ENCODE measurements at regions not wholly inside any gene's neighbourhood (a gene's known extent, or its start where the extent isn't known, plus 50 kb on each side); places are given as distances from the start of the nearest gene placed in this dataset.

DNA sequence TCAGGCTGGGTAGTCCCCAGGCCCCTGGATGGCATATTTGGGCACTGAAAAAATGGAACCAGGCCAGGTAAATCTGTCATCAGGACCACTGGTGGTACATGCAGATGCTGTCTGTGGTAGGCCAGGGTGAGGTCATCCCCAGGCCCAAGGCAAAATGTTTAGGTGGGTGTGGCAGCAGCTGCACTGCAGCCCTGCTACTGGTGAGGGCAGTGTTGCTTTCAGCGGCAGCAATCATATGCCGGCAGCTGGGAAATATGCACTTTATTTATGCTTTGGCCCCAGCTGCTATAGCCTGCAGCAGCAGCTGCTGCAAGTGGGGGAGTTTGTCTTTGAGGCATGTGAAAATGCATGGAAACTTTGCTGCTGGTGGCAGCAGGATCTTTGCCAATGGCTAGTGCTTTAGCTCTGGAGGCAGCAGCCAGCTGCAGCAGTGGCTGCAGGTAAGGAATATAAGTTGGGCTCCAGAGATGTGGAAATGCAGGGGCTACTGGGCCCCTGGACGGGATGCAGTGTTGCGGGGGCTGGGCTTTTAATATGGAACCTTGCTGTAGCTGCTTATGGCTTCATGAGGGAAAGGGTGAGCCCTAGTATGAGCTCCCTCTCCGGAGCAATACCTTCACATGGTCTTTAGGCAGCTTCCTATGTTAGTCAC lies 365.7 kb upstream of the CADM1 start:
- no peak overlapping the region for H3K4me3 ChIP-seq (ENCODE audit: low read length)
- TF ChIP-seq ZNF274 (IDR thresholded peaks at IDR 0.05; ENCODE audit: low read depth, low read length): no peak

DNA sequence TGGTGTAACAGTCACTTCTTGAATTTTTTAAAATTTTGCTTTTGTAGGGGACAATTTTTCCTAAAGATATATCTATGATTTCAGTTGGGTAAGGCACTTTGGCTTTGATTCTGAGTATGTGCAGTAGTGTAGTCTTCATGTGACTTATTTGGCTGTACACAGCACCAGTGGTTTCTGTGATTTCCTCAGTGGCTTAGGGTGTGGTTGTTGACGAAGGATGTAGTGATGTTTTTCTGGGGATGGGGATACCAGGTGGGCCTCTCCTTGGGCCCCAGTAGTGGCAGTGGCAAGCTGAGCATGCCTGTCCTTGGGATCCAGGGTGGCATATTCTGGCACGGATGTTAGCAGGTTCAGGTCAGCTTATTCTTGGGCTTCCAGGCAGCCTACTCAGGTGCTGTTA lies 364.9 kb upstream of the CADM1 start:
- H3K4me3 ChIP-seq (ENCODE audit: low read length): no peak overlapping the region
- TF ChIP-seq ZNF274 (IDR thresholded peaks at IDR 0.05; ENCODE audit: low read depth, low read length): no peak

DNA sequence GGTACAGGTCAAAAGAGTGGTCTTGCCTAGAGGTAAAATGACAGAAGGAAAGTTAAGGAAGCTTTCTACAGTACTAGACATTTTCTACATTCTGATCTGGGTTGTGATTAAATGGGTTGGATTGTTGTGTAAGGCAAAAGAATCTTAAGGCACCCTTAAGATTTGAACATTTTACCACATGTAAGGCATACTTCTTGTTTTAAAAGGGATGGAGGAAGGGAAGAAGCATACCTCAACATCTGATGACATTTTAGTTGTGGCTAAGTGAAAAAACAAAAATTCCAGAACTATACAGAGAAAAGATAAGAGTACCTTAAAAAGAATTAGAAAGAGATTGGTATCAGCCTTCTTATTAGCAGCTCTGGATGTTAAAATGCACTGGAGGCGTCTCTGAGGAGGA lies 356.0 kb upstream of the CADM1 start:
- TF ChIP-seq ZNF274 (IDR thresholded peaks at IDR 0.05; ENCODE audit: low read depth, low read length): no peak
- no peak overlapping the region for H3K4me3 ChIP-seq (ENCODE audit: low read length)

DNA sequence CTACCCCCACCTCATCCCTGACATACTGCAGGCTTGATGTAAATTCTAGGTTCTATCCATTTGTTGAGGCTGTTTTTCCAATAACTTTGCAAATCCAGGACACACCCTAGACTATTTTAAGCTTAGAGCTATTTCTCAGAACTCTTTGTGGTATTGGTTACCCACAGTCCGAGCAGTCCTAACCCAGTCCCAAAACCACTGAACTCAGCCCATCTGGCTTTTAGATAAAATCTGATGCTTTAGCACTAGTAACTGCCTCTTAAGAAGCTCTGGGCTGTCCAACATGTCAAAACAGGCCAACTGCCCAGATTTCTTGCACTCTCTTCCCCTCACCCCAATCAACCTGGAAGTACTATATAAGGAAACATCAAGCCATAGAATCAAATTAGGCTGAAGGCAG lies 344.4 kb upstream of the CADM1 start:
- no peak for TF ChIP-seq ZNF274 (IDR thresholded peaks at IDR 0.05; ENCODE audit: low read depth, low read length)
- H3K4me3 ChIP-seq (ENCODE audit: low read length): no peak overlapping the region

DNA sequence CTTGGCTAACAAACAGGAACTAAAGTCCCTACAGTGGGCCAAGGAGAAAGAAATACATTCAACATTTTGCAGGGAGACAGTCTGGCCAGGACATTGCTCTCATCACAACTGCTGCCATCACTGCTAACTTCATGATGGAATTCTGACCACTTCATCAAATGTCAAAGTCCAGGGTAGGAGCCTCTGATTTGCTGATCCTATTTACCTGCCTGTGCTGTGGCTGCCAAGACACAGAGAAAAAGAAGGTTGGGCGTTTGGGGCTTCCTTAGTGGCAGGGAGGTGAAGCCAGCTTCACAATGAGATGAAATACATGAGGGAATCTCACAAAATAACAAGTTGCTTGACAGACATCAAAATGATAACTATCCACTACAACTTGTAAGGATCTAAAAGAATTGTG lies 343.9 kb upstream of the CADM1 start:
- no peak overlapping the region for H3K4me3 ChIP-seq (ENCODE audit: low read length)
- TF ChIP-seq ZNF274 (IDR thresholded peaks at IDR 0.05; ENCODE audit: low read depth, low read length): no peak

DNA sequence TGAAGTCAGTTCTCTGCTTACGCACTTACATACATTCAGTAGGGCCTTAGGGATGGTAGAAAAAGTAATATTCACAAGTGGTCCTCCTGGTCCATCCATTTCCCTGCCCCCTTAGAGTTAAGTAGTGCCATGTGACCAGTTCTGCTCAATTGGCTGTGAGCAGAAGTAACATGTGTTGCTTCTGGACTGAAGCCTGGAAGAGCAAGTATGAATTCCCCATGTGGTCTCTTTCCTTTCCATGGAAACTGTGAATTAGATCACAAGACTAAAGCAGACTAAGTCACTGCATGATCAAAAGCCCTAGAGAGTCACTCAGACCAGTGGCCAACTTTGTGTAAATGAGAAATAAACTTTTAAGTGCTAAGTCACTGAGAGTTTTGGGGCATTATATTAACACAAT lies 341.7 kb upstream of the CADM1 start:
- no peak overlapping the region for H3K4me3 ChIP-seq (ENCODE audit: low read length)
- TF ChIP-seq ZNF274 (IDR thresholded peaks at IDR 0.05; ENCODE audit: low read depth, low read length): no peak

DNA sequence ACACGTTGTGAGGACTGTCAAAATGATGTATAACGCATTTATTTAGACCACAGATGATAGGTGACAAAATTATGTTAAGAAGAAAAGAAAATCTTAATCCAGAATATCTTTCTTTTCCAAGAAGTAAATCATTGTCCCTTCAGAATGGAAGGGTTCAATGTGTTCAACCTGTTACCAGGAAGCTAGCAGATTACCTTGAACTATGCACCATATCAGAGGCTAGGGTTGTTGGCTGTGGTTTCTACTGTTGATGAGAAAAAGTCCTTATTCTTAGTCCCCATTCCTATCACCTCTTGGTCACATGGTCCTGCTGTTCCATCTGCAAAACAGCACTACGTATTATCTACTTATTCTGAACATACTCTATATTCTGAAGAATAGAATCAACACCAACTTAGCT lies 339.5 kb upstream of the CADM1 start:
- no peak overlapping the region for H3K4me3 ChIP-seq (ENCODE audit: low read length)
- TF ChIP-seq ZNF274 (IDR thresholded peaks at IDR 0.05; ENCODE audit: low read depth, low read length): no peak

DNA sequence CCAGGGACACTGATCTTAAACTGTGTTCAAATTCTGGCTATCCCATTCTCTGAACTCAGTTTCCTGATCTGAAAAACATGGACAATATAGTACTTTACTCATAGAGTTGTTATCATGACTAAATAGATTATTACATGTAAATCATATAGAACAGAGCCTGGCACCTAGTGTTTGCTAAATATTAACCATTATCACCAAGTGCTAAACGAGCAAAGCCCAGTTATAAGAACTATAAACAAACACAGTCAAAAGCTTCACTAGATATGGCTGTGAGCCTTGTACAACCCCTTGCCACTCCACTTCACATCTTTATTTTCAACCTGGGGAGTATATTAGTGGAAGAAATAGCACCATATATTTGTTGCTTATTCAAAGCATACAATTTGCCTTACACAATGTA lies 338.9 kb upstream of the CADM1 start:
- TF ChIP-seq ZNF274 (IDR thresholded peaks at IDR 0.05; ENCODE audit: low read depth, low read length): no peak
- no peak overlapping the region for H3K4me3 ChIP-seq (ENCODE audit: low read length)

DNA sequence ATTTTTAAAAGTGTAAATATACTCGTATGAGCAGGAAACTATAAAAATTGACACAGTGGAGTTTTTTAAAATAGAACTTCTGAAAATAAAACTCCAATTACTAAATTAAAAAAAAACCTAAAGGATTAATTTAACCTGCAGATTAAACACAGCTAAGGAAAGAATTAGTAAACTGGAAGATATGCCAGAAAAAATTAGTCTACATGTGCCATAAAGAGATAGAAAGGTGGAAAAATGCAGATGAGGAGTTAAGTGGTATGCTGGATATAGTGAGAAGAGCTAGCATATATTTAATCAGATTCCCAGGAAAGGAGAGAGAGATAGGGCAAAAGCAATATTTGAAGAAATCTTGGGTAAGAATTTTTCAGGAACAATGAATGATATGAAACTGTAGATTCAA lies 315.8 kb upstream of the CADM1 start:
- TF ChIP-seq ZNF274 (IDR thresholded peaks at IDR 0.05; ENCODE audit: low read depth, low read length): no peak
- H3K4me3 ChIP-seq (ENCODE audit: low read length): no peak overlapping the region

DNA sequence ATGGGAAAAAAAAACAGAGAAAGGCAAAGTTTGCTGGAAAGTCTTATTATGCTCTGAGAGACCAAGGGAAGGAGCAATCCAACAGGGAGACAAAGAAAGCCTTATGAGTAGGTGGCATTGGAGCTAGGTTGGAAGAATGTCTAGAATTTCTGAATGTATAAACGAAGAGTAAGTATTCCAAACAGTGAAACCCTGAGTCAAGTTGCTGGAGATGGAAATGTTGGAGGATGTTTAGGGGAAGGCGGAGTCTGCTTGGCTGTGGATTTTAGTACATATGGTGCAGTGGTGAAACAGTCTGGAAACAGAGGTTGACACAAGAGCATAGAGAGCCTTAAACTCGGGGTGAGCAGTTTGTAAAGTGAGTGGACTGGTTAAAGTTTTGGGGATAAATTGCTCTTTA lies 314.8 kb upstream of the CADM1 start:
- no peak overlapping the region for H3K4me3 ChIP-seq (ENCODE audit: low read length)
- no peak for TF ChIP-seq ZNF274 (IDR thresholded peaks at IDR 0.05; ENCODE audit: low read depth, low read length)

DNA sequence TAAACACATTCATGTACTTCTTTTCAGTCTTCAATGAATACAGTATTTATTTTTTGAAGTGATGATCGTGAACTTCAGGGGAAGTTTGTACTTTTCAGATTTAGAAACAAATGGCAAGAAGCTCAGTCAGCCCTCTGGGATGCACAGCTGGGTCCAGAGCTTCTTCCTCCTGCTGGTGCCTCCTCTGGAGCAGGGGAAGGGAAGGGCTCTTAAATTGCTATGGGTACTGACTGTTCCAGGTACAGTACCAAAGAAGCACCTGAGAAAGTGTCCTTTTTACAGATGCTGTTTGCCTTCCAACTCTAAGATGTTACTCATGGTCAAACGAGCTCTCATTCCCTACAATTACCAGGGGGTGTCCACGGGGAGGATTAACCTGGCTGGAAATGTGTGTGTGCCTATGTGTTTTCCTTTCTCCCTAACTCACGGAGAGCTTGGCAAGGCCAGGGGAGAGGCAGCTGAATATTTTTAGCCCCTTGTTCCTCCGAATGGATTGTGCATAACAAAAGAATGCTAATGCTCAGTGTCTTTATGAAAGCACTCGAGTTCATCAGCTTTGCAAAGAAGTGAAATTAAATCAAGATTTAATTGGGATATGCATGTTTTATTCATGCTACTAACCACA lies 313.7 kb upstream of the CADM1 start:
- no peak for TF ChIP-seq ZNF274 (IDR thresholded peaks at IDR 0.05; ENCODE audit: low read depth, low read length)
- no peak overlapping the region for H3K4me3 ChIP-seq (ENCODE audit: low read length)

DNA sequence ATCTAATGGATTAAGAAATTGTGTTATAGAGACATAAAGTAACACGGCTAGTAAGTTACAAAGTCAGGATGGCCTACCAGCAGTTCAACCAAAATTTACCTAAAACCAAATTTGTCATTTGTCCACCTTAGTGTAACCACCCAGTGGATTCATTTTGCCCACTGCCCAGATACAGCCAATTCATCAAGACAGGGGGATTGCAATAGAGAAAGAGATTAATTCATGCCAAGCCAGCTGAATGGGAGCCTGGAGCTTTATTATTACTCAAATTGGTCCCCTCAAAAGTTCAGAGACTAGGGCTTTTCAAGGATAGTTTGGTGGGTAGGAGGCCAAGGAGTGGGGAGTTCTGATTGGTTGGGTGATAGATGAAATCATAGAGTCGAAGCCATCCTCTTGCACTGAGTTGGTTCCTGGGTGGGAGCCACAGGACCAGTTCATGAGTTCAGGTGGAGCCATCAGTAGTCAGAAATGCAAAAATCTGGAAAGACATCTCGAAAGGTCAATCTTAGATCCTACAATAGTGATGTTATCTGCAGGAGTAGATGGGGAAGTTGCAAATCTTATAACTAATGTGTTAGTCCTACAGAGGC lies 304.2 kb upstream of the CADM1 start:
- no peak for TF ChIP-seq ZNF274 (IDR thresholded peaks at IDR 0.05; ENCODE audit: low read depth, low read length)
- no peak overlapping the region for H3K4me3 ChIP-seq (ENCODE audit: low read length)

DNA sequence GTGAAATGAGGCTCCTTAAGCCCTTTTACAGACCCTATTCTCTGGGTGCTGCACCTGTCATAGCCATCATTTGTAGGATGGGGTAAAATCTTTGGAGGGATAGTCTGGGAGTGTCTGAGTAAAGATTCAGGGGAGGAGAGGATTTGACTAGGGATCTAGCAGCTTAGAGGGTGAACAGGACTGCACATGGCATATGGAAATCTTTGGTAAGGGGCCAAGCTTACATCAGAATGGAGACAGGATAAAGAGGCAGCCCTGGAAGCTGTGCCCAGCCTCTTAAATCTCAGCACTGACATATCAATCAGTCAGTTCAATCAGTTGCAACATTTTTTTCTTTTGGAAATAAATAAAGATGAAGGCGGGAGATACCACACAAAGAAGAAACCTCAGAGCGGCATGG lies 301.8 kb upstream of the CADM1 start:
- TF ChIP-seq ZNF274 (IDR thresholded peaks at IDR 0.05; ENCODE audit: low read depth, low read length): no peak
- H3K4me3 ChIP-seq (ENCODE audit: low read length): no peak overlapping the region

DNA sequence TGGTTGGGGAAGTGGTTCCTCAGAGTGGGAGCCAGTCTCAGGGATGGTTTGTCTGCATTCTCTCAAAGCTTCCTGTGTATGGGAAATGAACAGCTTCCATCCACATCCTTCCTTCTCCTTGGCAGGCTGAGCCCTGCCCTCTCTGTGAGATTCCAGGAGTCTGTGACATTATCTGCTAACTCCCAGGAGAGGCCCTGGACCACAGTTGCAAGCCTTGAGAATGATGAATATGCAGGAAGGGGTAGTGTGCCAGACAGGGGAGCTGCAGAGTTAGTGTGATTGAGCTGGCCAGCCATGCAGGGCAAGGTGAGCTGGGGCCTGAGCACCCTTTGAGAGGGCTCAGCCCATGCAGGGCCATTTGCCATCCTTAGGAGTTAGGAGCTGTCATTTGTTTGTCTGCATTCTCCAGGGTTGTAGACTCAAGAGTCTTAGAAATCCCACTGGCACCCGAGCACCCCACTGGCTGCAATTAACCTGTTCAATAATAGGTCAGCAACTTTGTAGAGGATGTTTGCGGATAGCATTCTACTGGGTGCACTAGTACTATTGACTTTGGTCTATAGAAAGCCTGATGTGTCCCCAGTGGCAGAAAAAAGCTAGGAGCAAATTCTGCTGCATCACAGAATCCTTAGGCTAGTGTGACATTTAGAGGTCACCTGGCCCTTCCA lies 299.0 kb upstream of the CADM1 start:
- TF ChIP-seq ZNF274 (IDR thresholded peaks at IDR 0.05; ENCODE audit: low read depth, low read length): no peak
- no peak overlapping the region for H3K4me3 ChIP-seq (ENCODE audit: low read length)

DNA sequence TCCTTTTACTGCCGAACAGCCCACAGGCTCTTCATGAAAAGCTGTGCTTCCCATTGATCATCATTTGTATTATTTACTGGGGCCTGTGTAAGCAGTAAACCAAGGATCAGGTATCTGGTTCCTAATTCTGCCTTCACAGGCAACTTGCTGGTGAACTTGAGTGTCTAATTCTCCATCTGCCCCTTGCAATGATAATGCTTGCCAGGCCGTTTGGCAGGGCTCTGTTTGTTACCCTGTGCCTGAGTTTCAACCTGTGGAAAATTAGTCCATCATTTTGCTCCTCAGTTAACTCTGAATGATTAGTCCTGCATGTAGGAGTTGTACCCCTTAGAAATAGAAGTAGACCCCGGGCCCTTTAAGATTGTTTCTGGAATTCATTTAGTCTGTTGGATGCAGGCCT lies 298.4 kb upstream of the CADM1 start:
- no peak for TF ChIP-seq ZNF274 (IDR thresholded peaks at IDR 0.05; ENCODE audit: low read depth, low read length)
- H3K4me3 ChIP-seq (ENCODE audit: low read length): no peak overlapping the region

All from GM08714 (cell line).